H1 (cell line): ENCODE measurements at regions not wholly inside any gene's neighbourhood (a gene's known extent, or its start where the extent isn't known, plus 50 kb on each side); places are given as distances from the start of the nearest gene placed in this dataset.

Experiments used
- CTCF ChIP-seq, 3 experiments: IDR thresholded peaks; 1 replicate in 2 of 3; 2 replicates in 1 of 3; pipeline versions ENCODE4 v1.5.1 to v1.6.1; 2011; ENCODE audit warnings: low read length in 3 of 3, mild to moderate bottlenecking in 3 of 3, inconsistent platforms in 2 of 3, low read depth in 1 of 3, moderate library complexity in 1 of 3; ENCODE audit not compliant: insufficient read depth in 1 of 3; ENCODE audit errors: control extremely low read depth in 1 of 3
- RAD21 ChIP-seq, 2 experiments: IDR thresholded peaks in 1 of 2; conservative IDR thresholded peaks in 1 of 2; 2 replicates each; pipeline ENCODE4 v1.6.1; 2011; ENCODE audit warnings: low read depth in 2 of 2, low read length in 2 of 2, improper control_type of control experiment in 1 of 2, inconsistent platforms in 1 of 2, mild to moderate bottlenecking in 1 of 2, moderate library complexity in 1 of 2

GRCh38 chr6:95804847-95805541 is 210.8 kb upstream of the FUT9 start (continued):
- TF ChIP-seq CTCF (IDR thresholded peaks at IDR 0.05; ENCODE audit: control extremely low read depth in 1 of 3, insufficient read depth in 1 of 3, low read depth in 1 of 3, low read length in 3 of 3) (no peak), RAD21 (IDR thresholded peaks at IDR 0.05 in 1 of 2, conservative IDR thresholded peaks at IDR 0.05 in 1 of 2; ENCODE audit: low read depth in 2 of 2, low read length in 2 of 2) (no peak)
